ENCODE measurements at regions not wholly inside any gene's neighbourhood (a gene's known extent, or its start where the extent isn't known, plus 50 kb on each side); places are given as distances from the start of the nearest gene placed in this dataset.

- TF ChIP-seq, protein P1, sequence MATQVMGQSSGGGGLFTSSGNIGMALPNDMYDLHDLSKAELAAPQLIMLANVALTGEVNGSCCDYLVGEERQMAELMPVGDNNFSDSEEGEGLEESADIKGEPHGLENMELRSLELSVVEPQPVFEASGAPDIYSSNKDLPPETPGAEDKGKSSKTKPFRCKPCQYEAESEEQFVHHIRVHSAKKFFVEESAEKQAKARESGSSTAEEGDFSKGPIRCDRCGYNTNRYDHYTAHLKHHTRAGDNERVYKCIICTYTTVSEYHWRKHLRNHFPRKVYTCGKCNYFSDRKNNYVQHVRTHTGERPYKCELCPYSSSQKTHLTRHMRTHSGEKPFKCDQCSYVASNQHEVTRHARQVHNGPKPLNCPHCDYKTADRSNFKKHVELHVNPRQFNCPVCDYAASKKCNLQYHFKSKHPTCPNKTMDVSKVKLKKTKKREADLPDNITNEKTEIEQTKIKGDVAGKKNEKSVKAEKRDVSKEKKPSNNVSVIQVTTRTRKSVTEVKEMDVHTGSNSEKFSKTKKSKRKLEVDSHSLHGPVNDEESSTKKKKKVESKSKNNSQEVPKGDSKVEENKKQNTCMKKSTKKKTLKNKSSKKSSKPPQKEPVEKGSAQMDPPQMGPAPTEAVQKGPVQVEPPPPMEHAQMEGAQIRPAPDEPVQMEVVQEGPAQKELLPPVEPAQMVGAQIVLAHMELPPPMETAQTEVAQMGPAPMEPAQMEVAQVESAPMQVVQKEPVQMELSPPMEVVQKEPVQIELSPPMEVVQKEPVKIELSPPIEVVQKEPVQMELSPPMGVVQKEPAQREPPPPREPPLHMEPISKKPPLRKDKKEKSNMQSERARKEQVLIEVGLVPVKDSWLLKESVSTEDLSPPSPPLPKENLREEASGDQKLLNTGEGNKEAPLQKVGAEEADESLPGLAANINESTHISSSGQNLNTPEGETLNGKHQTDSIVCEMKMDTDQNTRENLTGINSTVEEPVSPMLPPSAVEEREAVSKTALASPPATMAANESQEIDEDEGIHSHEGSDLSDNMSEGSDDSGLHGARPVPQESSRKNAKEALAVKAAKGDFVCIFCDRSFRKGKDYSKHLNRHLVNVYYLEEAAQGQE (IDR thresholded peaks at IDR 0.05; ENCODE audit: insufficient read depth in 1 of 2, low read depth in 2 of 2, low read length in 2 of 2): no peak
- TF ChIP-seq FOXP2 (optimal IDR thresholded peaks at IDR 0.05; ENCODE audit: borderline replicate concordance, extremely low read depth, extremely low read length, insufficient read depth) (no peak), SIN3A (IDR thresholded peaks at IDR 0.05; ENCODE audit: borderline replicate concordance, insufficient read depth, low read length) (no peak), TAF1 (IDR thresholded peaks at IDR 0.05; ENCODE audit: borderline replicate concordance, insufficient read depth, low read length) (no peak), POLR2AphosphoS5 (IDR thresholded peaks at IDR 0.05; ENCODE audit: low read depth, low read length) (no peak)
Measured at GRCh38 chr14:101379842-101380241, 181.5 kb upstream of the DIO3 start.

DNA sequence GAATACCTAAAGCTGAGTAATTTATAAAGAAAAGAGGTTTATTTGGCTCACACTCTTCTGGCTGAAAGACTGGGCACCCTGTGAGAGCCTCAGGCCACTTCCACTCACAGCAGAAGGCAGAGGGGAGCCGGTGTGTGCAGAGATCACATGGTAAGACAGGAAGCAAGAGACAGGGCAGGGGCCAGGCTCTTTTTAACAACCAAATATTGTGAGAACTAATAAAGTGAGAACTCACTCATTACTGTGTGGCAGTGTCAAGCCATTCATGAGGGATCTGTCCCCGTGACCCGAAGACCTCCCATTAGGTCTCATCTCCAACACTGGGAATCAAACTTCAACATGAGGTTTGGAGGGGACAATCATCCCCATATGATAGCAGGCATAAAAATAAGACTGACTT lies 180.8 kb upstream of the DIO3 start:
- TF ChIP-seq SIN3A (IDR thresholded peaks at IDR 0.05; ENCODE audit: borderline replicate concordance, insufficient read depth, low read length): no peak

GRCh38 chr14:101380940-101381339 lies 180.4 kb upstream of the DIO3 start:
- no peak for TF ChIP-seq SIN3A (IDR thresholded peaks at IDR 0.05; ENCODE audit: borderline replicate concordance, insufficient read depth, low read length)
- TF ChIP-seq, protein P1 (IDR thresholded peaks at IDR 0.05; ENCODE audit: insufficient read depth in 1 of 2, low read depth in 2 of 2, low read length in 2 of 2): no peak
- TF ChIP-seq TAF1 (IDR thresholded peaks at IDR 0.05; ENCODE audit: borderline replicate concordance, insufficient read depth, low read length): no peak
- TF ChIP-seq FOXP2 (optimal IDR thresholded peaks at IDR 0.05; ENCODE audit: borderline replicate concordance, extremely low read depth, extremely low read length, insufficient read depth): no peak

DNA sequence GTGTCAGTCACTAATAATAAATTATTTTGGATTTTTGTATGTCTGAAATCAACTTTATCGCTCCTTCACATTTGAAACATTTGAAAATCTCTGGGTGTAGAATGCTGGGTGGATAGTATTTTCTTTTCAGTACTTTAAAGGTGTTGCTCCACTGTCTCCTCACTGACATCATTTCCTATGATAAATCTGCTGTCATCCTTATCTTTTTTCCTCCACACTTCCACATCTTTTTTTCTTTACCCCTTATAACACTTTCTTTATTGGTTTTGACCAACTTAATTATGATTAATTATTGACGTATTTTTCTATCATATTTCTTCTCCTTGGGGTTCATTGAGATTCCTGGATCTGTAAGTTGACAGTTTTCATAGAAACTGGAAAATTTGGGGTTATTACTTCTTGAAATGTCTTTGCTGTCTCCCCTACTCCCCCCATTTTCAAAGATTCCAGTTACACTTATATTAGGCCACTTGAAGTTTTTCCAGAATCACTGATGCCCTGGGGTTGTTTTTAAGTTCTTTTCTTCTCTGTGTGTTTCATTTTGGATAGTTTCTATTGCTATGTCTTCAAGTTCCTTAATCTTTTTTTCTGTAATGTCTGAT lies 177.5 kb upstream of the DIO3 start:
- TF ChIP-seq SIN3A (IDR thresholded peaks at IDR 0.05; ENCODE audit: borderline replicate concordance, insufficient read depth, low read length) (no peak), FOXP2 (optimal IDR thresholded peaks at IDR 0.05; ENCODE audit: borderline replicate concordance, extremely low read depth, extremely low read length, insufficient read depth) (no peak), TAF1 (IDR thresholded peaks at IDR 0.05; ENCODE audit: borderline replicate concordance, insufficient read depth, low read length) (no peak), POLR2AphosphoS5 (IDR thresholded peaks at IDR 0.05; ENCODE audit: low read depth, low read length) (no peak)
- TF ChIP-seq, protein P1 (IDR thresholded peaks at IDR 0.05; ENCODE audit: insufficient read depth in 1 of 2, low read depth in 2 of 2, low read length in 2 of 2): no peak

- no peak for TF ChIP-seq FOXP2 (optimal IDR thresholded peaks at IDR 0.05; ENCODE audit: borderline replicate concordance, extremely low read depth, extremely low read length, insufficient read depth)
- TF ChIP-seq, protein P1 (IDR thresholded peaks at IDR 0.05; ENCODE audit: insufficient read depth in 1 of 2, low read depth in 2 of 2, low read length in 2 of 2): no peak
- TF ChIP-seq SIN3A (IDR thresholded peaks at IDR 0.05; ENCODE audit: borderline replicate concordance, insufficient read depth, low read length): no peak
- no peak for TF ChIP-seq POLR2AphosphoS5 (IDR thresholded peaks at IDR 0.05; ENCODE audit: low read depth, low read length)
Measured at GRCh38 chr14:101394374-101394773, 166.9 kb upstream of the DIO3 start.

Measured in PFSK-1 (cell line).